ENCODE measurements at regions not wholly inside any gene's neighbourhood (a gene's known extent, or its start where the extent isn't known, plus 50 kb on each side); places are given as distances from the start of the nearest gene placed in this dataset.

- no peaks in the 10 kb centered on the region for H3K36me3 ChIP-seq (ENCODE audit: insufficient read depth, low read length)
- TF ChIP-seq RAD21 (conservative IDR thresholded peaks at IDR 0.05) (no peak), REST (IDR thresholded peaks at IDR 0.05; ENCODE audit: borderline replicate concordance) (no peak), EZH2 (IDR thresholded peaks at IDR 0.05; ENCODE audit: borderline replicate concordance, insufficient read depth, low read length, poor library complexity, severe bottlenecking) (no peak), POLR2AphosphoS5 (IDR thresholded peaks at IDR 0.05) (no peak), TAF1 (IDR thresholded peaks at IDR 0.05; ENCODE audit: low read depth) (no peak), MXI1 (conservative IDR thresholded peaks at IDR 0.05; ENCODE audit: poor library complexity, severe bottlenecking) (no peak), SMC3 (conservative IDR thresholded peaks at IDR 0.05; ENCODE audit: poor library complexity) (no peak), CTCF (IDR thresholded peaks at IDR 0.05; ENCODE audit: poor library complexity, severe bottlenecking) (no peak), EP300 (conservative IDR thresholded peaks at IDR 0.05; ENCODE audit: poor library complexity, severe bottlenecking) (no peak)
- H3K9me3 ChIP-seq (ENCODE audit: low read length), result no peaks in the 10 kb centered on the region
- no peaks in the 10 kb centered on the region for H3K9me2 ChIP-seq (ENCODE audit: insufficient read depth, low read length)
- H3F3A ChIP-seq (ENCODE audit: insufficient read depth, low read length, poor library complexity, severe bottlenecking), result peaks cover 4% of the 10 kb centered on the region
- no peaks in the 10 kb centered on the region for H3K79me2 ChIP-seq (replicated peaks; ENCODE audit: insufficient read depth, low read length)
- no peak overlapping the region for H3K4me2 ChIP-seq (ENCODE audit: low read length)
- no peaks in the 10 kb centered on the region for H4K20me1 ChIP-seq (ENCODE audit: insufficient read depth)
- H3K4me3 ChIP-seq (ENCODE audit: low read length), result no peak overlapping the region
- H3K9ac ChIP-seq (ENCODE audit: low read length), result no peak overlapping the region
- no peak overlapping the region for H2AFZ ChIP-seq (ENCODE audit: low read depth, low read length)
- no peak overlapping the region for H3K27ac ChIP-seq (ENCODE audit: low read length)
- no peaks in the 10 kb centered on the region for H3K27me3 ChIP-seq (ENCODE audit: insufficient read depth, low read depth, low read length)
Measured at GRCh38 chr12:16884819-16885218, 278.9 kb upstream of the LMO3 start.

- H3K79me2 ChIP-seq (replicated peaks; ENCODE audit: insufficient read depth, low read length), result no peaks in the 10 kb centered on the region
- no peak overlapping the region for H3K4me3 ChIP-seq (ENCODE audit: low read length)
- TF ChIP-seq SMC3 (conservative IDR thresholded peaks at IDR 0.05; ENCODE audit: poor library complexity) (no peak), TAF1 (IDR thresholded peaks at IDR 0.05; ENCODE audit: low read depth) (no peak), EP300 (conservative IDR thresholded peaks at IDR 0.05; ENCODE audit: poor library complexity, severe bottlenecking) (no peak)
- no peaks in the 10 kb centered on the region for H3K36me3 ChIP-seq (ENCODE audit: insufficient read depth, low read length)
- no peak overlapping the region for H3K9ac ChIP-seq (ENCODE audit: low read length)
- no peak overlapping the region for H2AFZ ChIP-seq (ENCODE audit: low read depth, low read length)
- no peak overlapping the region for H3K4me2 ChIP-seq (ENCODE audit: low read length)
- no peak overlapping the region for H3K27ac ChIP-seq (ENCODE audit: low read length)
- H3K9me2 ChIP-seq (ENCODE audit: insufficient read depth, low read length), result no peaks in the 10 kb centered on the region
- no peaks in the 10 kb centered on the region for H3K27me3 ChIP-seq (ENCODE audit: insufficient read depth, low read depth, low read length)
- peaks cover 4% of the 10 kb centered on the region for H3F3A ChIP-seq (ENCODE audit: insufficient read depth, low read length, poor library complexity, severe bottlenecking)
- no peaks in the 10 kb centered on the region for H4K20me1 ChIP-seq (ENCODE audit: insufficient read depth)
- no peaks in the 10 kb centered on the region for H3K9me3 ChIP-seq (ENCODE audit: low read length)
Measured at GRCh38 chr12:16884056-16884455, 278.1 kb upstream of the LMO3 start.

Data from neural cell (in vitro differentiated cells).